D721Med (cell line): ENCODE measurements at regions not wholly inside any gene's neighbourhood (a gene's known extent, or its start where the extent isn't known, plus 50 kb on each side); places are given as distances from the start of the nearest gene placed in this dataset.

ENCODE experiments used
- DNase-seq: peaks from one replicate; pipeline ENCODE4 v3.0.0; 2011; ENCODE audit warnings: low spot score; ENCODE audit not compliant: insufficient read length
- FAIRE-seq: peaks from 2 replicates; lab custom pipeline; 2011; peaks lifted over from hg19 to GRCh38; lab: Jason Lieb, UNC
- TF ChIP-seq, protein P1 (sequence below): IDR thresholded peaks from 2 replicates; pipeline ENCODE4 v1.5.1; 2012; ENCODE audit warnings: mild to moderate bottlenecking, control low read depth; ENCODE audit not compliant: insufficient read depth; ENCODE audit errors: missing control alignments

DNA sequence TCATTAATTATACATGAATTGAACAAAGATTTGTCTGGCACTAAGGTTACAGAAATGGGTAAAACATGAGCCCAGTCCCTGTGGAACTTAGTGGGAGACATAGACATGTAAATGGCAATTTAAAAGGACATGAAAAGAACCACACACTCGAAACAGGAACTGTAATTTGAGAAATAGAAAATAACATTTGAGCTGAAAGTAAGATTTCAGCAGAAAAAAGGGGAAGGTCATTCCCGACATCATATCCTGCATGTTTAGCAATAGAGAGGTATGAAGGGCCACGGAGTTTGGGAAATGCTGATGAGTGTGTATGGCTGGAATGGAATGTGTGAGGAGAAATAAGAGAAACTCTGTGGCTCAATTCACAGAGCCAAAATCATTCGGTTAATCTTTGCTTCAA, 175.4 kb upstream of the AHR start:
- TF ChIP-seq, protein P1, sequence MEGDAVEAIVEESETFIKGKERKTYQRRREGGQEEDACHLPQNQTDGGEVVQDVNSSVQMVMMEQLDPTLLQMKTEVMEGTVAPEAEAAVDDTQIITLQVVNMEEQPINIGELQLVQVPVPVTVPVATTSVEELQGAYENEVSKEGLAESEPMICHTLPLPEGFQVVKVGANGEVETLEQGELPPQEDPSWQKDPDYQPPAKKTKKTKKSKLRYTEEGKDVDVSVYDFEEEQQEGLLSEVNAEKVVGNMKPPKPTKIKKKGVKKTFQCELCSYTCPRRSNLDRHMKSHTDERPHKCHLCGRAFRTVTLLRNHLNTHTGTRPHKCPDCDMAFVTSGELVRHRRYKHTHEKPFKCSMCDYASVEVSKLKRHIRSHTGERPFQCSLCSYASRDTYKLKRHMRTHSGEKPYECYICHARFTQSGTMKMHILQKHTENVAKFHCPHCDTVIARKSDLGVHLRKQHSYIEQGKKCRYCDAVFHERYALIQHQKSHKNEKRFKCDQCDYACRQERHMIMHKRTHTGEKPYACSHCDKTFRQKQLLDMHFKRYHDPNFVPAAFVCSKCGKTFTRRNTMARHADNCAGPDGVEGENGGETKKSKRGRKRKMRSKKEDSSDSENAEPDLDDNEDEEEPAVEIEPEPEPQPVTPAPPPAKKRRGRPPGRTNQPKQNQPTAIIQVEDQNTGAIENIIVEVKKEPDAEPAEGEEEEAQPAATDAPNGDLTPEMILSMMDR: no peak
- FAIRE-seq (no peak), DNase-seq (no peak)

DNA sequence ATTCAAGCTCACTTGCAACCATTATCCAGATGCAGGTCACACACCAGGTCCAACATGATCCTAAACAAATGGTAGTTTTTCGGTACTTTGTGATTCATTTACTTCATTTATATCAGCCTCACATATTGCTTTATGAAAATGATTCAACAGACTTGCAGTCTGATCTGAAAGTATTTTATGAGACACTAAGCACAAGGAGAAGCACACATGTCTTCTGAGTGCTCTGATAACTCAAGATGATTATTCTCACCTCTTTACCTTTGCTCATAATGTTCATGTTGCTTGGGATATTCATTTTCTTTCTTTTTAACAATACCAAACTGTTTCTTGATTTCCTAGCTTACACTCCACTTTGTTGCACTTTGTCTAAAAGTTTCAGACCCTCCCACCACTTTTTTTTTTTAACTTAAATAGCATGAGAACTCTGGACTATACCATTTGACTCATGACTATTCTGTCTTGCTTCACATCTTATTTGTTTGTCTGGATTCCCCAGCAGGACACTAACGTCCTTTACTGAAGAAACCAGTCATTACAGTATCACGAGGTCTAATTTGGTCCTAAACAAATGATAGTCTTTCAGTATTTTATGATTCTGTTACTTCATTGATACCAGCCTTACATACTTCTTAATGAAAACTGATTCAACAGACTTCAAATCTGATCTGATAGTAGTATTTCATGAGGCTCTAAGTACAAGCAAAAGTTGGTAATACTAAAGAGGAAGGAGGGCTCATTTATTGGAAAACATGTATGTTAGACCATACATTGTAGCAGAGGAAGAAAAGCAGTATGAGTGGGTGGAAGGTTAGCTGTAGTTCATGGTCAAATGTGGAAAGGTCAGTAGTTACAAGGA, 171.8 kb upstream of the AHR start:
- no peak for FAIRE-seq
- TF ChIP-seq, protein P1: no peak

DNA sequence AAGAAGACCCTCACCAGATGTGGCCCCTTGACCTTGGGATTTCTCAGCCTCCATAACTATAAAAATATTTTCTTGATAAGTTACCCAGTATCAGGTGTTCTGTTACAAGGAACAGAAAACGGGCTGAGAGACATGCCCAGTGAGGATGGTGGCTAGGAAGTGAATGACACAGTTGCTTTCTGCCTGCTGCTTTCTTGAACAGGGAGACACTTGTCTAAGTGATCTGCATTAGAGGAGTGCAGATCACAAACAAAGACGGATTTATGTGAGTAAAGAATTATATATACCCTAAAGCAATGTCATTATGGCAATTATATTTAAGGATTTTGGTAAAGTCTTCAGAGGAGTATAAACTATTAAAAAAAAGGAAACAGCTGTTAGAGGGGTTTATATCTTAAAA, 169.2 kb upstream of the AHR start:
- TF ChIP-seq, protein P1: no peak
- FAIRE-seq: no peak
- no peak for DNase-seq

More for the DNA sequence above, 171.8 kb upstream of the AHR start:
- DNase-seq: no peak

DNA sequence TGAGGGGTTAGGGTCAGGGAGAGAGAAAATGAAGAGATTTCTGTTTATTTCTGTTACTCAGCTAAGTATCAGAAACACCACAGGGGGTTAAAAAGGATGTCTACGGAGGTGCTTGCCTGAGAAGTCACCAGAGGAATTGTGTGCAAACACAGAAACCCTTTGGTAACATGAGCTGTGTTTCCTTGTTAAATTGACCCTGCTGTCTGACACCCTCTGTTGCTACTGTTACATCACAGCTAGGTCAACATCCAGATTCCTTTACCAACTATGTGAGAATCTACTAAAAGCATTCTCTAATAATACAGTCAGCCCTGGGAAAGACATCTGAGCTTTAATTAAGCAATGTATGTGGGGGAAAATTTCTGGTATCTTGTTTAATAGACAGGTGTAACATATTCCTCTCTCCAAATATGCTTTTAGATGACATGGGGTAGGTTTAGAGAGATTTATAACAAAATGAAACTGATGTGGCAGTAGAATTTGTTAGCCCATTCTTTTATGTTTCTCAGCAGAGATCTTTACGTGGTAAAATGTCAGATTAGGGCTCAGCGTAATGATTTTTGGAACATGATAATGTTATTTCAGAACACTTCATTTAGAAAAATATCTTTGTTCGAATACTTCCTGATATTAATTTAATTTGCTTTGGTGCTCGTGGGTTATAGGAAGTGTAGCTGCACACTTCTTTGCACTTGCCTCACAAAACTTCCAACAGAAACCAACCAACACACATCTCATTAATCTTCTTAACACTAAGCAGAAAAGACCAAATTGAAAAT, 168.0 kb upstream of the AHR start:
- FAIRE-seq: no peak
- DNase-seq: no peak
- TF ChIP-seq, protein P1: no peak

DNA sequence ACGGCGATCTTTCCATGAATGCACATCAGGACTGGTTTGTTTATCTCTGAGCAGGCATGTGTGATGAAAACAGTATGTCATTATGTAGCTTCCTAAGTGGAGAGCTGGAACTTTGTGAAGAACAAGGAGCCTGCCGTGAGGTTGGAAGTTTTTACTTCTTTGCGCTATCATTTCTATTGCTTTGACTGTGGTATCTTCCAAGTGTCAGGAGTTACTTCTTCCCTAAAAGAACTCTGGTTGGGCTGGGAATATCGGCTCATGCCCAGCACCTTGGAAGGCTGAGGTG, 167.4 kb upstream of the AHR start:
- no peak for FAIRE-seq
- no peak for DNase-seq
- TF ChIP-seq, protein P1: no peak

DNA sequence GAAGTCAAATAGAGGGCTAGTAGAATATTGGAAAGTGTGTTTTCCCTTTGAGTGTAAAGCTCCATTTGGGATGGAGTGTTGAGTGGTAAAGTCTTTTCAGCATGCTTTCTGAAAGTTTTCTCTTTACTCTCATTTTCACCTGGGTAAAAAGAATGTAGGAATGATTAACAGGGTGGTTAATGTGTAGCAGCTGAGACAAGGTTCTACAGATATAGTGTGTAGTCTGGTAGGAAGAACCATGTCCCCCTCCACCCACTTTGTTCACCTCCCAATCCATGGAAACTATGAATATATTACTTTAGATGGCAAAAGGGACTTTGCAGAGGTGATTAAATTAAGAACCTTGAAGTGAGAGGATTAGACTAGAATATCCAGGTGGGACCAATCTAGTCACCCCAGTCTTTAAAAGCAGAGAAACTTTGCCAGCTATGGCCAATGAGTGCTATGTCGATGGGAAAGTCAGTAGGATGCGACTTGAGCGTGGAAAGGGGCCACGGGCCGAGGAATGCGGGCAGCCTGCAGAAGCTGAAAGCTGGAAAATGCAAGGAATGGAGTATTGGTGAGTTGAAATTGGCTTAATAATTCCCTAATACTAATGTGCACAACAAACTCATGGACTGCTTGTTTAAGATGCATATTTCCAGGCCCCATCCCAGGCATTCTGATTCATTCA, 166.3 kb upstream of the AHR start:
- no peak for DNase-seq
- FAIRE-seq: no peak
- TF ChIP-seq, protein P1: no peak

DNA sequence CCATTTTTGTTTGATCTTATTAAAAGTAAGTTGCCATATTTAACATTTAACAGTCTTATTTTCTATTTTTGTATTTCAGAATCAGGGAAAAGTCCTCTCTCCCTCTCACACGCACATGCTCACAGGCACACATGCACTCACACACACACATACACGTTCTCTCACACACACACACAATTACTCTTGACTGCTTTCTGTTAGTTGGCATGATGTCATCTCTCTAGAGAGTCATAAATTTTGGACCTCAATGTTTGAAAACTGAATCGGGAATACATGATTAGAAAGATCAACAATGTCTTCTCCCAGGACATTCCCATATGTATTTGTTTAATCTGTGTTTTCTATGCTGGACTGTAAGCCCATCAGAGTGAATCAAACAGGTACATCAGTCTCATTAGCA, 165.7 kb upstream of the AHR start:
- FAIRE-seq: no peak
- no peak for DNase-seq
- TF ChIP-seq, protein P1: no peak
